ENCODE measurements at regions not wholly inside any gene's neighbourhood (a gene's known extent, or its start where the extent isn't known, plus 50 kb on each side); places are given as distances from the start of the nearest gene placed in this dataset.
"Not testable (repeated sequence)": the region's sequence is repeated elsewhere in the genome, so short reads cannot be mapped to it uniquely, and the experiment has no call there.

- DNase-seq: no peak
- intact Hi-C loops (cut with micrococcal nuclease): no loop called here
- ATAC-seq: no peak
These were observed 95.1 kb upstream of the CAV2 start for GRCh38 chr7:116404389-116404788.

DNA sequence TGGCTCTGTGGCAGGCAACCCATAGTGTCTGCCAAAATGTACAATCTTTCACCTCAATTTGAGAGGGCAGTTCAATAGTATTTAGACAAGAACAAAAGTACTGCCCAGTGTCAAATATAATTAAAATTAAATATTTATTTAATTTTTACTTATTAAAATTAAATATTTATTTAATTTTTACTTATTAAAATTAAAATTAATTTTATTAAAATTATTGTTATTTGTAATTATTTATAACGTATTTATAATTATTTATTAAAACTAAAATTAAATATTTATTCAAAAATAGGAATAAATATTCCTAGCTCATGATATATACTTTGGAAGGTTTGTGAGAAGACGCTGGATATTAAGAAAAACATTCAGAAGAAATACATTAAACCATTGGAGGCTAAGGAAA, 93.7 kb upstream of the CAV2 start:
- DNase-seq: no peak
- ATAC-seq: no peak
- intact Hi-C loops (cut with micrococcal nuclease): no loop called here

- intact Hi-C loops (cut with micrococcal nuclease): no loop called here
- no peak for ATAC-seq
These were observed 92.4 kb upstream of the CAV2 start for GRCh38 chr7:116407165-116407564.

GRCh38 chr7:116408166-116408565, 91.4 kb upstream of the CAV2 start:
- no peak for ATAC-seq
- no peak for DNase-seq
- intact Hi-C loops (cut with micrococcal nuclease): no loop called here

More at GRCh38 chr7:116407165-116407564, 92.4 kb upstream of the CAV2 start:
- DNase-seq: no peak

GRCh38 chr7:116408831-116409453, 90.6 kb upstream of the CAV2 start:
- DNase-seq; intact Hi-C loops (cut with micrococcal nuclease); ATAC-seq: not testable (repeated sequence)

DNA sequence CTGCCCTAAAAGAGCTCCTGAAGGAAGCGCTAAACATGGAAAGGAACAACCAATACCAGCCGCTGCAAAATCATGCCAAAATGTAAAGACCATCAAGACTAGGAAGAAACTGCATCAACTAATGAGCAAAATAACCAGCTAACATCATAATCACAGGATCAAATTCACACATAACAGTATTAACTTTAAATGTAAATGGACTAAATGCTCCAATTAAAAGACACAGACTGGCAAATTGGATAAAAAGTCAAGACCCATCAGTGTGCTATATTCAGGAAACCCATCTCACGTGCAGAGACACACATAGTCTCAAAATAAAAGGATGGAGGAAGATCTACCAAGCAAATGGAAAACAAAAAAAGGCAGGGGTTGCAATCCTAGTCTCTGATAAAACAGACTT, 88.8 kb upstream of the CAV2 start:
- DNase-seq; intact Hi-C loops (cut with micrococcal nuclease); ATAC-seq: not testable (repeated sequence)

DNA sequence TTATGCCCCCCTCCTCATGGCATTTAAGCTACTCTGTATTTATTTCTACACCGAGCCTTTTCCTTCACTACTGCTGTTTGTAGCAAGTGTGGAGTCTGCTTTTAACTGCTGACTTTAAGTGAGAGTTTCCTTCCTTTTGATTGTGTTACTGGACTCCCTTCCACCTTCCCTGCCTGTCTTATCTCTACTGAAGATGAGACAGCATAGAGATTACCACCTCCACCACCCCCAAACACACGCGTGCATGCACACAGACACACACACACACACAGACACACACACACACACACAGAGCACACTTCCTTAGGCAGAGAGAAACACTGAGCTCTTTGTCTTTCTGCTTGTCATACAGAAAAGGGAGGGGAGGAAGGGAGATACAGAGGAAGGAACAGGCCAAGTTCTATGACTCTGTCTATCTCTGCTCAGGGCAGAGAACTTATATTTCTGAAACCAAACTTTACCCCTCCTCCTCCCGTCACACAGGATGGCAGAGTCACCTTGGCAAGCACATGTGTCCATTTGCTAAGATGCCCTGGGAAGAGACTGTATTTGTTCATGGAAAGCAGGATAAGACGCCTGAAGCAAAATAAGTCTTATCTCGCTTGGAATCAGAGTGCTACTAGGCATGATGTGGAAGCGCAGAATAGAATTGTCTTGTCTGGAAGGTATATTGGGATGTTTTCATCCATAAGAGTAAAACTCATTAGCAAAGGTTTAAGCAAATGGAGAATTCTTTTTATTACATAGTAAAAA, 81.8 kb upstream of the CAV2 start:
- DNase-seq (no peak), ATAC-seq (no peak)
- intact Hi-C loops (cut with micrococcal nuclease): no loop called here

DNA sequence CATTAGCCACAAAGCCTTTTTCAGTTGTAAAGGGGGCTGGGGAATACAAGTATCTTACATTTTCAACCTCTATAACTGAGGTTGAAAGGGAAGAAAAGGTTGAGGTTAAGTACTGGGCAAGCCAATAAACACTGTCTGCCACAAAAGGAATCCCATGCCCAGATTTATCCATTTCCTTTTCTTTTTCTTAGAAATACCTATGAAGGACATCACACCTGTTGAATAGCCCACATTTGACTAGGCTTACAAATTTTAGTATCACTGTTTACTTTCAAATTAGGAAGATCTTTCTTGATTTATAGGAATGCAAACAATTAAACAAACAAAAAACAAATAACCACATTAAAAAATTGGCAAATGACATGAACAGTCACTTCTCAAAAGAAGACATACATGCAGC, 81.0 kb upstream of the CAV2 start:
- DNase-seq (no peak), ATAC-seq (no peak)
- intact Hi-C loops (cut with micrococcal nuclease): no loop called here

- no peak for ATAC-seq
- DNase-seq: no peak
- intact Hi-C loops (cut with micrococcal nuclease): no loop called here
These were observed 79.5 kb upstream of the CAV2 start for GRCh38 chr7:116420003-116420402.

- intact Hi-C loops (cut with micrococcal nuclease): no loop called here
- DNase-seq (no peak), ATAC-seq (no peak)
These were observed 78.2 kb upstream of the CAV2 start for GRCh38 chr7:116421298-116421697.

- ATAC-seq: no peak
- intact Hi-C loops (cut with micrococcal nuclease): no loop called here
- no peak for DNase-seq
These were observed 76.9 kb upstream of the CAV2 start for GRCh38 chr7:116422683-116423082.

DNA sequence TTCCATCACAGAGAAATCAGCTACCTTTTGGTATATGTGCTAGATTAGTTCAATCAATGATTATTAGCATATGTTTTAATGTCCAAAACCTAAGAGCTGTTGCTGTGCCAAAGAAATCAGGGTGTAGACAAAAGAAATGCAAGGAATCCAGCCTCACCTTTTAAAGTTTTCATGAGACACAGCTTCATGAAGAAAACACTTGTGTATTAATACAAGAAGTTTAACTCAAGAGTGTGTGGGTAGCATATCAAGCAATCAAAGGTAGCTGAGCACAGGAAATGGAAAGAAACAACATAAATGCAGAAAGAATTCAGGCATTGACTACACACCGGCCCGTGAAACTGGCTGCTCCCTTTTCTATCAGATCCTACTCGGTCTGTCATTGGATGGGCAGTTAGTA, 76.0 kb upstream of the CAV2 start:
- DNase-seq (no peak), ATAC-seq (no peak)
- intact Hi-C loops (cut with micrococcal nuclease): no loop called here

DNA sequence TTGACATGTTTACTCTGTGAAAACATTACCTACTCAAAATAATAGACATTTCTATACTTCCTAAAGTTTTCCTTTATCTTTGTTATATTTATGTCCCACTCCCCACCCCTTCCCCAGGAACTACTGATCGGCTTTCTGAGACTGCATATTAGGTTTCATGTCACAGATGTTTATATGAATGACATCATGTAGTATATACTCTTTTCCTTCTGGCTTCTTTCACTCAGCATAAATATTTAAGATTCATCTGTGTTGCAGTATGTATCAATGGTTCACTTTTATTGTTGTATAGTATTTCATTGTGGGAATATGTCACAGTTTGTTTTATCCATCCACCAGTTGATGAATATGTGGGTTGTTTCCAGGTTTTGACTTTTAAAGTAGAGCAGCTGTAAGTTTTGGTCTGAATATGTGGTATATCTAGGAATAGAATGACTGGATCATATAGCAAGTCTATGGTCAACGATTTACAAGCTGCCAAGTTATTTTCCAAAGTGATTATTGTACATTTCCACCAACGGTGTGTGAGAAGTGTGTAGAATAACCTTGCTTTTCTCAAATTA, 73.8 kb upstream of the CAV2 start:
- ATAC-seq: no peak
- intact Hi-C loops (cut with micrococcal nuclease): no loop called here
- no peak for DNase-seq

- ATAC-seq: peak; percentile 75
- intact Hi-C loops (cut with micrococcal nuclease): no loop called here
These were observed 72.9 kb upstream of the CAV2 start for GRCh38 chr7:116426428-116427156.

DNA sequence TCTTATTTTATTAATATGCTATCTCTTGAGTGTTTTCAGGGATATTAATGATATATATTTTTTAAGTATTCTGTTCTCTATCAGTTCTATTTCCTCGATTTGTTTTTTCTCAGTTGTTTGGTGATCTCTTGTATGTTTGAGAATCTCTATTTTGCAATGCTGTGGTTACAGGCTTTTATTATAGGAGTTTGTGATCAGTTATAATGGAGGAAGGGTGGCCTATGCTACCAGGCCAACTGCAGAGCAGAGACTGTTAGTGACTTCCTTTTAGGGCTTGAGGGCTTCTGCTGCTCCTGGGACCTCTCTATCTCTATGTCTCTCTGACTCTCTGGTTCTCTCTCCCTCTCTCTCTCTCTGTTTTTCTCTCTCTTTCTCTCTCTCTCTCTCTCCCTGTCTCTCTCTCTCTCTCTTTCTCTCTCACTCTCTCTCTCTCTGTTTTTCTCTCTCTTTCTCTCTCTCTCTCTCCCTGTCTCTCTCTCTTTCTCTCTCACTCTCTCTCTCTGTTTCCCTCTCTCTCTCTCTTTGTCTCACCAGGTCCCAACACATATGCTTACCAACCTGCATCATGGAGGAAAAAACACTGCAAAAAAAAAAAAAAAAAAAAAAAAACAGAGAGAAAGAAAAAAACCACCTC, 69.4 kb upstream of the CAV2 start:
- no peak for DNase-seq
- intact Hi-C loops (cut with micrococcal nuclease): no loop called here
- ATAC-seq: peak; percentile 25

More at GRCh38 chr7:116426428-116427156, 72.9 kb upstream of the CAV2 start:
- no peak for DNase-seq

DNA sequence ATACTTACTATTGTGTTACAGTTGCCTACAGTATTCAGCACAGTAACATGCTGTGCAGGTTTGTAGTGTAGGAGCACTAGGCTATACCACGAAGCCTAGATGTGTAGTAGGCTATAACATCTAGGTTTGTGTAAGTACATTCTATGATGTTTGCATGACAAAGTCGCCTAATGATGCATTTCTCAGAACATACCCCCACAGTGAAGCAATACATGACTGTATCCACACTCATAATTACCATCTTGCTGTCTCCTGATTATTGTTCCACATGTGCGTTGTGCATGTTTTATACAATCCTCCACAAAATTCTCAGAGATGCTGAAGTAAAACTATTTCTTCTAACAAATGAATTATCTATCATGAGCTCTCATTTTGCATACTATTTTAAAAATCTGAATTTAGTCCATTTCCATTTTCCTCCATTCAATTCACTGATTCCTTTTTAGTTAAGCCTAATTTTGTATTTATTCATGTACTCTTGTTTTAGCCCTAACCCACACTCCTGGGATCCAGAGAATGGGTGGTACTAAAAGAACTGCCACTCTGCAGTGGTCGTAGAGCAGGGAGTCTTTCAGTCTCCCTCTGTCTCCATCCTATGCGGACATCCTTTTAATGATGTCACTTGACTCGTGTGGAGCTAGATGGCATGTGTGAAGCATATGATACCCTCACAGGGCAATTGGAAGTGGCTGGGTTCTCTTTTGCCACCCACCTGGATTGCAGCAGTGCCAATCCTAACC, 67.6 kb upstream of the CAV2 start:
- ATAC-seq (no peak), DNase-seq (no peak)
- intact Hi-C loops (cut with micrococcal nuclease): no loop called here

GRCh38 chr7:116432527-116432916, 67.0 kb upstream of the CAV2 start:
- ATAC-seq: no peak
- intact Hi-C loops (cut with micrococcal nuclease): no loop called here

DNA sequence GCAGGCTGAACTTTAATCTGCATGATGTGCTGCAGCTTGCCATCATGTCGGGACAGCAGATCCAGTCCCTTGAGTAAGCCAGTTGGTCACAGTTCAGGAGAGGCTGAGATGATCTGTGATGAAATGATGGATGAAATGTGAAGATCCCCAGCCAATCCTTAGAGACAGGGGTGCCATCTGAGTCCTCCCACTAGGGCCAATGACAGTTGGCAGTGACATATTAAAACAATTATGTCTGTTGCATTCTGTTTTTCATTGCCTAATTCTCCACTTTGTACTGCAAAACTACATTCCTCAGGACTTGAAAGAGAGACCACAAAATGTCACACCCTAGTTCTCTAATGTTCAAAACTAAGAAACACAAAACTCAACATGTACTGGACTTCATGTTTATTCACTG, 66.3 kb upstream of the CAV2 start:
- intact Hi-C loops (cut with micrococcal nuclease): no loop called here
- DNase-seq (no peak), ATAC-seq (no peak)

More at GRCh38 chr7:116432527-116432916, 67.0 kb upstream of the CAV2 start:
- no peak for DNase-seq

- intact Hi-C loops (cut with micrococcal nuclease): no loop called here
- ATAC-seq: no peak
These were observed 64.7 kb upstream of the CAV2 start for GRCh38 chr7:116434820-116435341.

More at GRCh38 chr7:116434820-116435341, 64.7 kb upstream of the CAV2 start:
- DNase-seq: no peak

Measured in left ventricle myocardium superior (tissue), 1 donor.